HepG2 (cell line): ENCODE measurements at regions not wholly inside any gene's neighbourhood (a gene's known extent, or its start where the extent isn't known, plus 50 kb on each side); places are given as distances from the start of the nearest gene placed in this dataset.

Experiments used
- ATAC-seq: fragments of 200-7000 bp; cut with Tn5 transposase; 3 replicates; pipeline ENCODE4 v1.9.1; 2020; ENCODE audit warnings: mild to moderate bottlenecking, moderate library complexity
- BruUV-seq: library from RNA; stranded (reverse); fragments of 400-500 nt; replicated peaks from 2 replicates; lab custom pipeline; 2021; lab: Mats Ljungman, UMichigan
- CTCF ChIA-PET: fragments of 300-600 bp; formaldehyde crosslinking; extraction: SDS; loops from one replicate; lab custom pipeline; 2021; ENCODE audit warnings: low total read pairs, inconsistent platforms, low intra/inter-chr PET ratio; lab: Yijun Ruan, JAX
- POLR2A ChIA-PET: fragments of 350-600 bp; sonication (Branson Sonifier 250); formaldehyde crosslinking; loops from one replicate; lab custom pipeline; 2020; ENCODE audit warnings: antibody characterized with exemption, inconsistent platforms; lab: Yijun Ruan, JAX
- DNase-seq: peaks from one replicate; pipeline ENCODE4 v3.0.0-alpha.2; 2015; ENCODE audit warnings: low spot score
- FAIRE-seq: peaks from 3 replicates; lab custom pipeline; 2011; peaks lifted over from hg19 to GRCh38; lab: Jason Lieb, UNC
- H2AFZ ChIP-seq: one replicate; pipeline ENCODE4 v1.6.1; 2011; ENCODE audit warnings: low read length, inconsistent platforms
- H3K27ac ChIP-seq: fragments of 300-600 bp; 3 replicates; pipeline ENCODE4 v1.8.0; 2011; ENCODE audit warnings: mixed run types, mild to moderate bottlenecking, mixed read lengths, low read length, inconsistent platforms; ENCODE audit not compliant: insufficient read depth; ENCODE audit errors: extremely low read length
- H3K27me3 ChIP-seq, 2 experiments: fragments of 200-600 bp in 1 of 2; 2 replicates in 1 of 2; 3 replicates in 1 of 2; pipeline versions ENCODE4 v1.6.0 to v1.8.0; 2011; ENCODE audit warnings: low read length in 2 of 2, mild to moderate bottlenecking in 2 of 2, moderate library complexity in 2 of 2, inconsistent platforms in 1 of 2; ENCODE audit not compliant: insufficient read depth in 2 of 2, control insufficient read depth in 1 of 2
- H3K36me3 ChIP-seq, 2 experiments: fragments of 200-600 bp in 1 of 2; replicated peaks in 1 of 2; 2 replicates in 1 of 2; 3 replicates in 1 of 2; pipeline versions ENCODE4 v1.5.1 to v1.8.0; 2011; ENCODE audit warnings: low read length in 2 of 2, inconsistent platforms in 1 of 2; ENCODE audit not compliant: insufficient read depth in 2 of 2, control insufficient read depth in 1 of 2
- H3K4me1 ChIP-seq: 2 replicates; pipeline ENCODE4 v1.5.1; 2012; ENCODE audit warnings: low read length, inconsistent platforms; ENCODE audit not compliant: insufficient read depth
- H3K4me2 ChIP-seq: 2 replicates; pipeline ENCODE4 v1.6.0; 2011; ENCODE audit warnings: low read depth, low read length, inconsistent platforms
- H3K4me3 ChIP-seq, 3 experiments: fragments of 200-600 bp in 1 of 3; sonication (generic), shearing (Covaris generic) in 1 of 3; replicated peaks in 1 of 3; 2 replicates each; pipeline ENCODE4 v1.5.1; 2011 to 2016; ENCODE audit warnings: low read length in 3 of 3, inconsistent platforms in 2 of 3, low read depth in 2 of 3, mild to moderate bottlenecking in 2 of 3, control low read depth in 1 of 3, mixed read lengths in 1 of 3; ENCODE audit not compliant: insufficient read depth in 1 of 3
- H3K79me2 ChIP-seq: one replicate; pipeline ENCODE4 v1.6.1; 2011; ENCODE audit warnings: low read length, inconsistent platforms; ENCODE audit not compliant: insufficient read depth
- H3K9ac ChIP-seq: 2 replicates; pipeline ENCODE4 v1.6.0; 2011; ENCODE audit warnings: mild to moderate bottlenecking, low read depth, low read length, inconsistent platforms; ENCODE audit not compliant: insufficient read depth
- H3K9me3 ChIP-seq: 2 replicates; pipeline ENCODE4 v1.5.1; 2012; ENCODE audit warnings: mild to moderate bottlenecking, low read length
- H4K20me1 ChIP-seq: 2 replicates; pipeline ENCODE4 v1.6.0; 2011; ENCODE audit warnings: inconsistent platforms, mild to moderate bottlenecking, low read length, moderate library complexity; ENCODE audit not compliant: insufficient read depth
- CENPT ChIP-seq: sonication (generic); formaldehyde crosslinking; IDR thresholded peaks from 2 replicates; pipeline ENCODE4 v1.8.0; 2022; ENCODE audit warnings: low read depth, mild to moderate bottlenecking, moderate library complexity, missing genetic modification reagents
- FOXM1 ChIP-seq: sonication (generic); formaldehyde crosslinking; IDR thresholded peaks from 2 replicates; pipeline ENCODE4 v1.5.0; 2020; ENCODE audit warnings: missing genetic modification reagents
- HCFC1 ChIP-seq: fragments of 150-350 bp; IDR thresholded peaks from 2 replicates; pipeline ENCODE4 v1.6.1; 2014; ENCODE audit warnings: low read depth, low read length
- JUN ChIP-seq: sonication (generic); formaldehyde crosslinking; IDR thresholded peaks from 2 replicates; pipeline ENCODE4 v1.4.0; 2020; ENCODE audit warnings: mild to moderate bottlenecking, missing genetic modification reagents
- MYNN ChIP-seq: sonication (generic); formaldehyde crosslinking; IDR thresholded peaks from 2 replicates; pipeline ENCODE4 v1.4.0; 2020; ENCODE audit warnings: mild to moderate bottlenecking, low read depth, missing genetic modification reagents
- PHF5A ChIP-seq: IDR thresholded peaks from one replicate; pipeline ENCODE4 v1.6.1; 2018; ENCODE audit warnings: low read depth, missing genetic modification reagents; ENCODE audit not compliant: unreplicated experiment
- POGZ ChIP-seq: sonication (generic); formaldehyde crosslinking; IDR thresholded peaks from 2 replicates; pipeline ENCODE4 v1.4.0; 2020; ENCODE audit warnings: mild to moderate bottlenecking, missing genetic modification reagents
- SNRNP70 ChIP-seq: fragments of 200-400 bp; formaldehyde crosslinking; IDR thresholded peaks from 2 replicates; pipeline ENCODE4 v1.6.1; 2017; ENCODE audit warnings: mild to moderate bottlenecking, low read depth, low read length, moderate library complexity
- TAF1 ChIP-seq: sonication (generic); formaldehyde crosslinking; IDR thresholded peaks from 2 replicates; pipeline ENCODE4 v1.4.0; 2020; ENCODE audit warnings: missing genetic modification reagents
- ZFP62 ChIP-seq: sonication (generic); formaldehyde crosslinking; IDR thresholded peaks from 2 replicates; pipeline ENCODE4 v1.4.0; 2020; ENCODE audit warnings: missing genetic modification reagents
- ZNF121 ChIP-seq: sonication (generic); formaldehyde crosslinking; IDR thresholded peaks from 2 replicates; pipeline ENCODE4 v1.5.0; 2020; ENCODE audit warnings: mild to moderate bottlenecking, missing genetic modification reagents
- ZNF136 ChIP-seq: sonication (generic); formaldehyde crosslinking; IDR thresholded peaks from 2 replicates; pipeline ENCODE4 v1.8.1; 2022; ENCODE audit warnings: low read depth, mild to moderate bottlenecking, moderate library complexity, missing genetic modification reagents
- ZNF225 ChIP-seq: sonication (generic); formaldehyde crosslinking; IDR thresholded peaks from 2 replicates; pipeline ENCODE4 v1.4.0; 2020; ENCODE audit warnings: mild to moderate bottlenecking, missing genetic modification reagents
- ZNF282 ChIP-seq: fragments of 450-650 bp; IDR thresholded peaks from 2 replicates; pipeline ENCODE4 v1.6.1; 2018; ENCODE audit not compliant: partially characterized antibody
- ZNF335 ChIP-seq: sonication (generic); formaldehyde crosslinking; IDR thresholded peaks from 2 replicates; pipeline ENCODE4 v1.4.0; 2020; ENCODE audit warnings: missing genetic modification reagents
- ZNF746 ChIP-seq: sonication (generic); formaldehyde crosslinking; IDR thresholded peaks from 2 replicates; pipeline ENCODE4 v1.8.0; 2022; ENCODE audit warnings: mild to moderate bottlenecking, missing genetic modification reagents
- ZSCAN12 ChIP-seq: sonication (generic); formaldehyde crosslinking; IDR thresholded peaks from 2 replicates; pipeline ENCODE4 v1.9.0; 2021; ENCODE audit warnings: mild to moderate bottlenecking, missing genetic modification reagents
- WGBS: methylation state at CpG from one replicate; pipeline ENCODE4 v1.1.6; 2017; ENCODE audit warnings: low lambda C conversion rate; 5-methylcytosine and 5-hydroxymethylcytosine counted together
- in situ Hi-C: cut with HindIII; loops from 2 replicates; pipeline ENCODE4 v1.10.0; 2017; ENCODE audit warnings: low pct_unique_long_range_greater_than_20kb; ENCODE audit not compliant: extremely low pct_ligation_motif_present
- intact Hi-C: fragments of 100-400 bp; cut with micrococcal nuclease; formaldehyde crosslinking; loops from one replicate; pipeline ENCODE4 v1.10.0; 2022; ENCODE audit not compliant: unreplicated experiment
- TF ChIP-seq, protein P1 (sequence below): sonication (generic); formaldehyde crosslinking; IDR thresholded peaks from 2 replicates; pipeline ENCODE4 v1.9.0; 2021; ENCODE audit warnings: missing genetic modification reagents, borderline replicate concordance
- TF ChIP-seq, protein P2 (sequence below): IDR thresholded peaks from 2 replicates; pipeline ENCODE4 v1.6.1; 2016
- TF ChIP-seq, protein P3 (sequence below): sonication (generic); formaldehyde crosslinking; IDR thresholded peaks from 2 replicates; pipeline ENCODE4 v1.5.0; 2020; ENCODE audit warnings: missing genetic modification reagents

DNA sequence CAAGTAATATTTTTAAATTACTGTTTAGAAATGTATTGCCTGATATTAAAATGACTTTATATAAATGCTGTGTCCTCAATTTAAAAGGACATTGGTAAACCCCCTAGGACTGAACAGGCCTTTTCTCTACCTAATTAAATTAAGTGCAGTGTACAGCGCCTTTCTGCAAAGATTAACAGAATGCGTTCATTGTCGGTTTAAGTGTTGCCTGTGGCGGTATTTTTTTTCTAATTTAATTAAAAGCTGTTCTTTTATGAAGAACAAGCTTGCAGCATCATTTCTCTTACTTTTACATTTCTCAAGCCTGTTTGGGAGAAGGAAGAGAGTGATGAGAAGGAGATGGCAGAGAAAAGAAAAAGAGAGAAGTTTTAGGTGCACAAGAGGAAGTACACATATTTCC is 344.9 kb downstream of the CPS1 start:
- ChIA-PET CTCF (no interaction called here), POLR2A (no interaction called here)
- Histone ChIP-seq H3K27me3 (no peaks in the 10 kb centered on the region), H3K4me2 (no peak overlapping the region), H4K20me1 (no peaks in the 10 kb centered on the region), H3K4me1 (peaks cover 14% of the 10 kb centered on the region; the same call in 1 of the 2 replicates), H3K36me3 (no peaks in the 10 kb centered on the region), H3K4me3 (no peak overlapping the region), H3K79me2 (no peaks in the 10 kb centered on the region), H3K27ac (no peak overlapping the region), H2AFZ (no peak overlapping the region), H3K9ac (no peak overlapping the region), H3K9me3 (no peaks in the 10 kb centered on the region)
- intact Hi-C loops (no loop called here), in situ Hi-C loops (no loop called here)
- ATAC-seq: no peak
- BruUV-seq: no TSS peak
- no peak for DNase-seq
- TF ChIP-seq ZNF225 (no peak), TAF1 (CRISPR knock-in tag) (no peak), HCFC1 (no peak), JUN (no peak), ZNF282 (no peak), CENPT (no peak), ZNF335 (no peak), MYNN (CRISPR knock-in tag) (no peak), ZNF136 (CRISPR knock-in tag) (no peak), PHF5A (CRISPR knock-in tag) (no peak), FOXM1 (CRISPR knock-in tag) (no peak), ZSCAN12 (CRISPR knock-in tag) (no peak), POGZ (CRISPR knock-in tag) (no peak), ZNF746 (CRISPR knock-in tag) (no peak), SNRNP70 (no peak), ZNF121 (CRISPR knock-in tag) (no peak), ZFP62 (CRISPR knock-in tag) (no peak)
- TF ChIP-seq, protein P1, sequence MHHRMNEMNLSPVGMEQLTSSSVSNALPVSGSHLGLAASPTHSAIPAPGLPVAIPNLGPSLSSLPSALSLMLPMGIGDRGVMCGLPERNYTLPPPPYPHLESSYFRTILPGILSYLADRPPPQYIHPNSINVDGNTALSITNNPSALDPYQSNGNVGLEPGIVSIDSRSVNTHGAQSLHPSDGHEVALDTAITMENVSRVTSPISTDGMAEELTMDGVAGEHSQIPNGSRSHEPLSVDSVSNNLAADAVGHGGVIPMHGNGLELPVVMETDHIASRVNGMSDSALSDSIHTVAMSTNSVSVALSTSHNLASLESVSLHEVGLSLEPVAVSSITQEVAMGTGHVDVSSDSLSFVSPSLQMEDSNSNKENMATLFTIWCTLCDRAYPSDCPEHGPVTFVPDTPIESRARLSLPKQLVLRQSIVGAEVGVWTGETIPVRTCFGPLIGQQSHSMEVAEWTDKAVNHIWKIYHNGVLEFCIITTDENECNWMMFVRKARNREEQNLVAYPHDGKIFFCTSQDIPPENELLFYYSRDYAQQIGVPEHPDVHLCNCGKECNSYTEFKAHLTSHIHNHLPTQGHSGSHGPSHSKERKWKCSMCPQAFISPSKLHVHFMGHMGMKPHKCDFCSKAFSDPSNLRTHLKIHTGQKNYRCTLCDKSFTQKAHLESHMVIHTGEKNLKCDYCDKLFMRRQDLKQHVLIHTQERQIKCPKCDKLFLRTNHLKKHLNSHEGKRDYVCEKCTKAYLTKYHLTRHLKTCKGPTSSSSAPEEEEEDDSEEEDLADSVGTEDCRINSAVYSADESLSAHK (CRISPR knock-in tag): no peak
- TF ChIP-seq, protein P2, sequence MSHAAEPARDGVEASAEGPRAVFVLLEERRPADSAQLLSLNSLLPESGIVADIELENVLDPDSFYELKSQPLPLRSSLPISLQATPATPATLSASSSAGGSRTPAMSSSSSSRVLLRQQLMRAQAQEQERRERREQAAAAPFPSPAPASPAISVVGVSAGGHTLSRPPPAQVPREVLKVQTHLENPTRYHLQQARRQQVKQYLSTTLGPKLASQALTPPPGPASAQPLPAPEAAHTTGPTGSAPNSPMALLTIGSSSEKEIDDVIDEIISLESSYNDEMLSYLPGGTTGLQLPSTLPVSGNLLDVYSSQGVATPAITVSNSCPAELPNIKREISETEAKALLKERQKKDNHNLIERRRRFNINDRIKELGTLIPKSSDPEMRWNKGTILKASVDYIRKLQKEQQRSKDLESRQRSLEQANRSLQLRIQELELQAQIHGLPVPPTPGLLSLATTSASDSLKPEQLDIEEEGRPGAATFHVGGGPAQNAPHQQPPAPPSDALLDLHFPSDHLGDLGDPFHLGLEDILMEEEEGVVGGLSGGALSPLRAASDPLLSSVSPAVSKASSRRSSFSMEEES: no peak
- TF ChIP-seq, protein P3, sequence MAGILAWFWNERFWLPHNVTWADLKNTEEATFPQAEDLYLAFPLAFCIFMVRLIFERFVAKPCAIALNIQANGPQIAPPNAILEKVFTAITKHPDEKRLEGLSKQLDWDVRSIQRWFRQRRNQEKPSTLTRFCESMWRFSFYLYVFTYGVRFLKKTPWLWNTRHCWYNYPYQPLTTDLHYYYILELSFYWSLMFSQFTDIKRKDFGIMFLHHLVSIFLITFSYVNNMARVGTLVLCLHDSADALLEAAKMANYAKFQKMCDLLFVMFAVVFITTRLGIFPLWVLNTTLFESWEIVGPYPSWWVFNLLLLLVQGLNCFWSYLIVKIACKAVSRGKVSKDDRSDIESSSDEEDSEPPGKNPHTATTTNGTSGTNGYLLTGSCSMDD (CRISPR knock-in tag): no peak
- 21% methylated on average over 4 of the region's 4 CpGs for WGBS
- FAIRE-seq: no peak
